Body of pancreas (tissue), 4 donors: ENCODE measurements at regions not wholly inside any gene's neighbourhood (a gene's known extent, or its start where the extent isn't known, plus 50 kb on each side); places are given as distances from the start of the nearest gene placed in this dataset.

ENCODE experiments used
- CTCF ChIP-seq, 7 experiments: fragments of 450-650 bp in 4 of 7; fragments of 200-600 bp in 3 of 7; sonication (generic) in 3 of 7; IDR thresholded peaks; one replicate each; pipeline ENCODE4 v1.5.1; 2016 to 2019; ENCODE audit warnings: antibody characterized with exemption in 7 of 7
- POLR2A ChIP-seq, 3 donors: fragments of 450-650 bp; IDR thresholded peaks; one replicate each; pipeline ENCODE4 v1.6.1; 2016; ENCODE audit warnings: antibody characterized with exemption in 3 of 3, mild to moderate bottlenecking in 2 of 3

DNA sequence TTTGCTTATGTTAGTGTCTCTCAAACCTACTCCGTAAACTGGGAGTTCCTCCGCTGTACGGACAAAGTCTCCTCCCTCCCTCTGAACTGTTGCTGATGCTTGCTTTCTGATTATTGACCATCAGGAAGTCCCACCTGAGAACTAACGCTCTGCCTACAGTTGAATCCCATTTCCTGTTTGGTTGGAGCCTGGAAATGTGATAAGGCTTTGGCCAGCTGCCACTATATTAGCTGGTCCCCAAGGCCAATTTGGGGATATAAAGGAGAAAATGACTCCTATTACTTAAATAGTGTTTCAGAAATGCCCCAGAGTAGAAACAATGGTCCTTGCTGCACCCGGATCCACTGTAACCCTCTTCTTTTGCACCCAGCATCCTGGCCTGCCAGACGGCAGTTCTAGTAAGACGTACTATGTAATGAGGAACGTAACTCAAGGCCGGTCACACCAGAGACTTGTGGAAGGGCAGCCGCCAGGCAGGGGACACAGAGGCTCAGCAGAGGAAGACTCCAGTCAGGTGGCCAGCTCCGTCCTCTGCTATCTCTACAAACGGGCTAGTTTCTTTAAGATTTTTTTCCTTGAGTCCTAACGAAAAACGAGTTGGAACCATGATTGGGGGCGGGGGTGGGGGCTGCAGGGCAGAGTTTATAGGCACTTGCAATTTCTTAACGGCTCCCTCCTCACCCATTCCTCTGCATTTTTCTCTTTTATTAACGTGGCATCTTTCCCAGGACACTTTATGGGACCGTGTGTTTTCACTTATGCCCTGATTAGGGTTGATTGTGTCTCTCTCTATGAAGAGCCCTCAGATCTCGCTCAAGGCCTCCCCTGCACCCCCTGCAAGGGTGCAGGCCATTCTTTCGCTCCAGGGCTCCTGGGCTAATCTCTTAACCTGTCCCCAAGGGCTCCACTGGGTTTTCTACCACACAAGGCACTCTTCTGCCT is 72.8 kb upstream of the CDON start:
- TF ChIP-seq CTCF (IDR thresholded peaks at IDR 0.05) (no peak), POLR2A (IDR thresholded peaks at IDR 0.05) (no peak)
